RWPE2 (cell line): ENCODE measurements at regions not wholly inside any gene's neighbourhood (a gene's known extent, or its start where the extent isn't known, plus 50 kb on each side); places are given as distances from the start of the nearest gene placed in this dataset.

ENCODE experiments used
- ATAC-seq: fragments of 200-7000 bp; cut with Tn5 transposase; 3 replicates; pipeline ENCODE4 v1.9.1; 2021; ENCODE audit warnings: low read depth
- DNase-seq: peaks from one replicate; pipeline ENCODE4 v3.0.0-alpha.2; 2020; ENCODE audit warnings: low spot score
- H3K27ac ChIP-seq: fragments of 450-650 bp; 2 replicates; pipeline ENCODE4 v1.5.1; 2017; ENCODE audit warnings: mild to moderate bottlenecking; ENCODE audit not compliant: poor library complexity, severe bottlenecking
- H3K27me3 ChIP-seq: fragments of 250-450 bp; sonication (Bioruptor Pico); 2 replicates; pipeline ENCODE4 v1.5.1; 2021; ENCODE audit warnings: mild to moderate bottlenecking, moderate library complexity; ENCODE audit not compliant: insufficient read depth, poor library complexity, severe bottlenecking
- H3K36me3 ChIP-seq: fragments of 250-450 bp; sonication (Bioruptor Pico); 2 replicates; pipeline ENCODE4 v1.5.1; 2020; ENCODE audit warnings: low read depth, mild to moderate bottlenecking, moderate library complexity
- H3K4me1 ChIP-seq: fragments of 250-450 bp; sonication (Bioruptor Pico); 2 replicates; pipeline ENCODE4 v1.5.1; 2021; ENCODE audit warnings: mild to moderate bottlenecking, moderate library complexity; ENCODE audit not compliant: insufficient read depth, poor library complexity, severe bottlenecking
- H3K4me3 ChIP-seq: fragments of 250-450 bp; sonication (Bioruptor Pico); 2 replicates; pipeline ENCODE4 v1.5.1; 2021; ENCODE audit warnings: mild to moderate bottlenecking, moderate library complexity; ENCODE audit not compliant: severe bottlenecking
- H3K9me3 ChIP-seq: fragments of 250-450 bp; sonication (Bioruptor Pico); 2 replicates; pipeline ENCODE4 v1.5.1; 2021; ENCODE audit warnings: mild to moderate bottlenecking, moderate library complexity; ENCODE audit not compliant: severe bottlenecking
- TF ChIP-seq, protein P1 (sequence below): fragments of 450-650 bp; IDR thresholded peaks from one replicate; pipeline ENCODE4 v1.5.1; 2017; ENCODE audit warnings: mild to moderate bottlenecking, moderate library complexity; ENCODE audit not compliant: poor library complexity, severe bottlenecking

- no peaks in the 10 kb centered on the region for H3K9me3 ChIP-seq
- H3K36me3 ChIP-seq: no peaks in the 10 kb centered on the region
- no peaks in the 10 kb centered on the region for H3K4me1 ChIP-seq
- ATAC-seq: no peak
- H3K27ac ChIP-seq: no peak overlapping the region
- TF ChIP-seq, protein P1, sequence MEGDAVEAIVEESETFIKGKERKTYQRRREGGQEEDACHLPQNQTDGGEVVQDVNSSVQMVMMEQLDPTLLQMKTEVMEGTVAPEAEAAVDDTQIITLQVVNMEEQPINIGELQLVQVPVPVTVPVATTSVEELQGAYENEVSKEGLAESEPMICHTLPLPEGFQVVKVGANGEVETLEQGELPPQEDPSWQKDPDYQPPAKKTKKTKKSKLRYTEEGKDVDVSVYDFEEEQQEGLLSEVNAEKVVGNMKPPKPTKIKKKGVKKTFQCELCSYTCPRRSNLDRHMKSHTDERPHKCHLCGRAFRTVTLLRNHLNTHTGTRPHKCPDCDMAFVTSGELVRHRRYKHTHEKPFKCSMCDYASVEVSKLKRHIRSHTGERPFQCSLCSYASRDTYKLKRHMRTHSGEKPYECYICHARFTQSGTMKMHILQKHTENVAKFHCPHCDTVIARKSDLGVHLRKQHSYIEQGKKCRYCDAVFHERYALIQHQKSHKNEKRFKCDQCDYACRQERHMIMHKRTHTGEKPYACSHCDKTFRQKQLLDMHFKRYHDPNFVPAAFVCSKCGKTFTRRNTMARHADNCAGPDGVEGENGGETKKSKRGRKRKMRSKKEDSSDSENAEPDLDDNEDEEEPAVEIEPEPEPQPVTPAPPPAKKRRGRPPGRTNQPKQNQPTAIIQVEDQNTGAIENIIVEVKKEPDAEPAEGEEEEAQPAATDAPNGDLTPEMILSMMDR: no peak
- no peak for DNase-seq
- no peaks in the 10 kb centered on the region for H3K27me3 ChIP-seq
- no peak overlapping the region for H3K4me3 ChIP-seq
These were observed 133.0 kb downstream of the MAD2L1 start for GRCh38 chr4:119933606-119934005.

- no peaks in the 10 kb centered on the region for H3K27me3 ChIP-seq
- H3K27ac ChIP-seq: no peak overlapping the region
- H3K36me3 ChIP-seq: no peaks in the 10 kb centered on the region
- TF ChIP-seq, protein P1: no peak
- DNase-seq: no peak
- no peaks in the 10 kb centered on the region for H3K4me1 ChIP-seq
- no peak overlapping the region for H3K4me3 ChIP-seq
- no peak for ATAC-seq
- no peaks in the 10 kb centered on the region for H3K9me3 ChIP-seq
These were observed 134.4 kb downstream of the MAD2L1 start for GRCh38 chr4:119932277-119932676.

DNA sequence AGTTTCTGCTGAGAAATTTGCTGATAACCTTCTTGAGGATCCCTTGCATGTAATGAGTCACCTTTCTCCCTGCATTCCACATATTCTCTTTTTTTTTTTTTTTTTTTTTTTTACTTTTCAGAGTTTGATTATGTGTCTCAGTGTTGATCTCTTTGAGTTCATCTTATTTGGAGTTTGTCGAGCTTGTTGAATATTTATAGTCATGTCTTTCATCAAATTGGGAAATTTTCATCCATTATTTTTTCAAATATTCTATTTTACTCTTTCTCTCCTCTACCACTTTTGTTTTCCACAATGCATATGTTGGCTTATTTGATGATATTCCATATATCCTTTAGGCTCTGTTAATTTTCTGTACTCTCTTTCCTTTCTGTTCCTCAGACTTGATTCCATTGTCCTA is 136.1 kb downstream of the MAD2L1 start:
- no peaks in the 10 kb centered on the region for H3K27me3 ChIP-seq
- H3K4me1 ChIP-seq: no peaks in the 10 kb centered on the region
- TF ChIP-seq, protein P1: no peak
- no peak overlapping the region for H3K4me3 ChIP-seq
- no peak for ATAC-seq
- no peaks in the 10 kb centered on the region for H3K36me3 ChIP-seq
- H3K27ac ChIP-seq: no peak overlapping the region
- no peak for DNase-seq
- no peaks in the 10 kb centered on the region for H3K9me3 ChIP-seq

DNA sequence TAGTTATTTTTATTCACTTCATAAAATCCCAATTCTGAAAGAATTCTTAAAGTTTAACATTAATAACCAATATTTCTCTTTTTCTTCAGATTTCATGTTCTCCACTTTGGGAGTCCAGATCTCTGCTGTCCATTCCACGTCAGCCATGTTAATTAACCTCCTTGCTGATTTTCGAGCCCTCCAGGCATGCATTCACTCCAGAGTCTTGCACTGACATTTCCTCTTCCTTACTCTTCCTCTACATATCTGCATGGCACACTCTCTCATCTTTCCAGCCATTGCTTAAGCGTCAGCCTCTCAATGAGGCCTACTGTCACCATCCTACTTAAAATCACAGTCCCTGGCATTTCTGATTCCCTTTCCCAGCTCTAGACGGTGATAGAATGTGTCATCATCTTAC is 144.8 kb downstream of the MAD2L1 start:
- H3K4me3 ChIP-seq: no peak overlapping the region
- no peaks in the 10 kb centered on the region for H3K27me3 ChIP-seq
- TF ChIP-seq, protein P1: no peak
- H3K27ac ChIP-seq: no peak overlapping the region
- H3K4me1 ChIP-seq: no peaks in the 10 kb centered on the region
- H3K36me3 ChIP-seq: no peaks in the 10 kb centered on the region
- ATAC-seq (no peak), DNase-seq (no peak)
- no peaks in the 10 kb centered on the region for H3K9me3 ChIP-seq

- H3K4me3 ChIP-seq: no peak overlapping the region
- ATAC-seq (no peak), DNase-seq (no peak)
- peaks cover 2% of the 10 kb centered on the region for H3K9me3 ChIP-seq
- no peaks in the 10 kb centered on the region for H3K27me3 ChIP-seq
- no peaks in the 10 kb centered on the region for H3K4me1 ChIP-seq
- no peak overlapping the region for H3K27ac ChIP-seq
- H3K36me3 ChIP-seq: no peaks in the 10 kb centered on the region
- TF ChIP-seq, protein P1: no peak
These were observed 160.4 kb downstream of the MAD2L1 start for GRCh38 chr4:119906277-119906676.
